A673 (cell line): ENCODE measurements at regions not wholly inside any gene's neighbourhood (a gene's known extent, or its start where the extent isn't known, plus 50 kb on each side); places are given as distances from the start of the nearest gene placed in this dataset.

ENCODE experiments used
- BruUV-seq: library from RNA; stranded (reverse); fragments of 400-500 nt; replicated peaks from 2 replicates; lab custom pipeline; 2021; lab: Mats Ljungman, UMichigan
- CTCF ChIA-PET: fragments of 300-600 bp; sonication (Branson Sonifier 250); formaldehyde crosslinking; loops from one replicate; lab custom pipeline; 2022; ENCODE audit warnings: antibody characterized with exemption; lab: Charles Lee
- POLR2A ChIA-PET: fragments of 300-600 bp; sonication (Branson Sonifier 250); formaldehyde crosslinking; loops from one replicate; lab custom pipeline; 2022; ENCODE audit warnings: antibody characterized with exemption; ENCODE audit not compliant: low non-redundant PET; lab: Charles Lee
- DNase-seq: peaks from one replicate; pipeline ENCODE4 v3.0.0-alpha.2; 2015; ENCODE audit warnings: low spot score
- H3K27ac ChIP-seq: fragments of 200-600 bp; sonication (generic); 2 replicates; pipeline ENCODE4 v1.5.1; 2016; ENCODE audit warnings: mixed run types, low read depth, mild to moderate bottlenecking, mixed read lengths, antibody characterized with exemption, low read length; ENCODE audit not compliant: poor library complexity, severe bottlenecking
- H3K27me3 ChIP-seq: fragments of 200-600 bp; sonication (generic); replicated peaks from 2 replicates; pipeline ENCODE4 v1.6.1; 2017; ENCODE audit warnings: mixed run types, low read depth, mild to moderate bottlenecking, mixed read lengths, antibody characterized with exemption, low read length; ENCODE audit not compliant: insufficient read depth, poor library complexity
- H3K36me3 ChIP-seq: fragments of 200-600 bp; sonication (generic); 2 replicates; pipeline ENCODE4 v1.6.1; 2016; ENCODE audit warnings: mixed run types, mild to moderate bottlenecking, mixed read lengths, antibody characterized with exemption, low read length; ENCODE audit not compliant: insufficient read depth, poor library complexity, severe bottlenecking
- H3K4me1 ChIP-seq: fragments of 200-600 bp; sonication (generic); 2 replicates; pipeline ENCODE4 v1.6.1; 2017; ENCODE audit warnings: mixed run types, mild to moderate bottlenecking, mixed read lengths, antibody characterized with exemption, low read length; ENCODE audit not compliant: insufficient read depth, poor library complexity, severe bottlenecking
- H3K4me3 ChIP-seq: fragments of 200-600 bp; sonication (generic); 2 replicates; pipeline ENCODE4 v1.5.1; 2016; ENCODE audit warnings: low read depth, mixed run types, mild to moderate bottlenecking, mixed read lengths, low read length; ENCODE audit not compliant: poor library complexity, severe bottlenecking
- H3K9me3 ChIP-seq: fragments of 200-600 bp; sonication (generic); 2 replicates; pipeline ENCODE4 v1.6.1; 2016; ENCODE audit warnings: mixed run types, low read depth, mild to moderate bottlenecking, mixed read lengths, antibody characterized with exemption, low read length; ENCODE audit not compliant: poor library complexity, severe bottlenecking
- CTCF ChIP-seq: fragments of 300-800, 200-600 bp; sonication (generic); conservative IDR thresholded peaks from 2 replicates; pipeline ENCODE4 v1.5.1; 2017; ENCODE audit warnings: low read depth, mild to moderate bottlenecking, antibody characterized with exemption, low read length, moderate library complexity, mixed read lengths
- EZH2 ChIP-seq: fragments of 200-600 bp; sonication (generic); IDR thresholded peaks from 2 replicates; pipeline ENCODE4 v1.6.1; 2017; ENCODE audit warnings: borderline replicate concordance, low read depth, mild to moderate bottlenecking, mixed read lengths, antibody characterized with exemption, low read length; ENCODE audit not compliant: poor library complexity, severe bottlenecking
- intact Hi-C: fragments of 100-400 bp; cut with micrococcal nuclease; formaldehyde crosslinking; loops from one replicate; pipeline ENCODE4 v1.10.0; 2022; ENCODE audit not compliant: unreplicated experiment

- Histone ChIP-seq H3K4me1 (no peaks in the 10 kb centered on the region), H3K9me3 (no peaks in the 10 kb centered on the region), H3K27me3 (no peaks in the 10 kb centered on the region), H3K4me3 (no peak overlapping the region), H3K36me3 (no peaks in the 10 kb centered on the region), H3K27ac (no peak overlapping the region)
- BruUV-seq = no TSS peak
- intact Hi-C loops = no loop called here
- CTCF ChIA-PET = no interaction called here
- POLR2A ChIA-PET = no interaction called here
- no peak for TF ChIP-seq EZH2
- TF ChIP-seq CTCF = no peak
- DNase-seq = no peak
Measured at GRCh38 chr16:66308096-66308495, 58.4 kb upstream of the CDH5 start.

GRCh38 chr16:66306366-66307150 lies 59.9 kb upstream of the CDH5 start:
- no peak for DNase-seq
- no peak overlapping the region for H3K4me3 ChIP-seq
- no peaks in the 10 kb centered on the region for H3K27me3 ChIP-seq
- TF ChIP-seq EZH2 (no peak), CTCF (no peak)
- intact Hi-C loops = no loop called here
- H3K4me1 ChIP-seq = no peaks in the 10 kb centered on the region
- H3K27ac ChIP-seq = no peak overlapping the region
- ChIA-PET POLR2A (no interaction called here), CTCF (no interaction called here)
- H3K9me3 ChIP-seq = no peaks in the 10 kb centered on the region
- no TSS peak for BruUV-seq
- no peaks in the 10 kb centered on the region for H3K36me3 ChIP-seq

GRCh38 chr16:66304961-66305360 lies 61.5 kb upstream of the CDH5 start:
- DNase-seq = no peak
- H3K36me3 ChIP-seq = no peaks in the 10 kb centered on the region
- H3K27ac ChIP-seq = no peak overlapping the region
- CTCF ChIA-PET = no interaction called here
- no peaks in the 10 kb centered on the region for H3K27me3 ChIP-seq
- H3K4me3 ChIP-seq = no peak overlapping the region
- no peak for TF ChIP-seq EZH2
- TF ChIP-seq CTCF = no peak
- intact Hi-C loops = no loop called here
- H3K9me3 ChIP-seq = no peaks in the 10 kb centered on the region
- no TSS peak for BruUV-seq
- no peaks in the 10 kb centered on the region for H3K4me1 ChIP-seq
- POLR2A ChIA-PET = no interaction called here
